ENCODE measurements at regions not wholly inside any gene's neighbourhood (a gene's known extent, or its start where the extent isn't known, plus 50 kb on each side); places are given as distances from the start of the nearest gene placed in this dataset.

GRCh38 chr13:21879263-21879914 is 208.5 kb downstream of the FGF9 start (continued):
- TF ChIP-seq ZBTB49 (CRISPR knock-in tag; IDR thresholded peaks at IDR 0.05; ENCODE audit: borderline replicate concordance) (no peak), FOXK2 (conservative IDR thresholded peaks at IDR 0.05 in 1 of 2, IDR thresholded peaks at IDR 0.05 in 1 of 2; ENCODE audit: low read depth in 2 of 2) (no peak), EGR1 (conservative IDR thresholded peaks at IDR 0.05) (no peak), HMGN3 (IDR thresholded peaks at IDR 0.05; ENCODE audit: borderline replicate concordance, extremely low read depth, insufficient read length, low read depth, low read length) (no peak), TRIM28 (IDR thresholded peaks at IDR 0.05) (no peak)

GRCh38 chr13:21882766-21883165 is 211.9 kb downstream of the FGF9 start:
- DNase-seq (ENCODE audit: extremely low read depth in 1 of 4, low spot score in 3 of 4) = no peak
- Histone ChIP-seq H3K9me3 (replicated peaks; ENCODE audit: control insufficient read depth, insufficient read depth, low read depth, low read length) (no peaks in the 10 kb centered on the region), H3K79me2 (ENCODE audit: control insufficient read depth, insufficient read depth, low read length) (no peaks in the 10 kb centered on the region), H3K4me1 (replicated peaks in 1 of 2; ENCODE audit: control insufficient read depth in 2 of 2, insufficient read depth in 2 of 2, low read length in 2 of 2) (no peaks in the 10 kb centered on the region), H3K9ac (ENCODE audit: insufficient read depth in 1 of 2, low read depth in 2 of 2, low read length in 2 of 2) (no peak overlapping the region), H3K4me3 (no peak overlapping the region), H3K27me3 (ENCODE audit: control insufficient read depth in 2 of 2, insufficient read depth in 2 of 2, low read length in 2 of 2) (peaks cover 0 to 6% of the 10 kb centered on the region in 2 experiments; a peak in 2 of 5 replicates), H2AFZ (ENCODE audit: low read depth, low read length) (no peak overlapping the region), H4K20me1 (replicated peaks; ENCODE audit: control insufficient read depth, insufficient read depth, low read length) (no peaks in the 10 kb centered on the region), H3K4me2 (ENCODE audit: insufficient read depth, low read length) (no peak overlapping the region), H3K9me1 (ENCODE audit: control insufficient read depth, insufficient read depth, low read length) (no peaks in the 10 kb centered on the region), H3K27ac (ENCODE audit: extremely low read depth, low read depth, low read length) (no peak overlapping the region), H3K36me3 (ENCODE audit: control insufficient read depth, insufficient read depth, low read length) (no peaks in the 10 kb centered on the region)
- CTCF ChIA-PET (ENCODE audit: low intra/inter-chr PET ratio) = no interaction called here
- POLR2A ChIA-PET = no interaction called here
- WGBS (ENCODE audit: insufficient coverage, low coverage, missing lambda C conversion rate) = 0% methylated on average over 9 of the region's 9 CpGs
- no peak for ATAC-seq
- intact Hi-C loops (cut with micrococcal nuclease) (no loop called here), in situ Hi-C loops (cut with MboI) (no loop called here)
- FAIRE-seq = no peak
- no peak for TF ChIP-seq NR0B1 (IDR thresholded peaks at IDR 0.05; ENCODE audit: partially characterized antibody)
- TF ChIP-seq KLF13 (tag; IDR thresholded peaks at IDR 0.05; ENCODE audit: borderline replicate concordance, low read depth) = no peak
- no peak for TF ChIP-seq PURB (CRISPR knock-in tag; IDR thresholded peaks at IDR 0.05; ENCODE audit: low read depth)
- TF ChIP-seq SMAD4 (CRISPR knock-in tag; conservative IDR thresholded peaks at IDR 0.05) = no peak
- TF ChIP-seq ZBTB8A (IDR thresholded peaks at IDR 0.05; ENCODE audit: partially characterized antibody) = no peak
- no peak for TF ChIP-seq ZNF140 (CRISPR knock-in tag; IDR thresholded peaks at IDR 0.05)
- no peak for TF ChIP-seq ZNF12 (CRISPR knock-in tag; IDR thresholded peaks at IDR 0.05)
- TF ChIP-seq BRCA1 (IDR thresholded peaks at IDR 0.05) = no peak
- TF ChIP-seq BRCA1 (CRISPR knock-in tag; IDR thresholded peaks at IDR 0.05) = no peak
- BruUV-seq (replicated peaks) = no TSS peak
